ENCODE measurements at regions not wholly inside any gene's neighbourhood (a gene's known extent, or its start where the extent isn't known, plus 50 kb on each side); places are given as distances from the start of the nearest gene placed in this dataset.

DNA sequence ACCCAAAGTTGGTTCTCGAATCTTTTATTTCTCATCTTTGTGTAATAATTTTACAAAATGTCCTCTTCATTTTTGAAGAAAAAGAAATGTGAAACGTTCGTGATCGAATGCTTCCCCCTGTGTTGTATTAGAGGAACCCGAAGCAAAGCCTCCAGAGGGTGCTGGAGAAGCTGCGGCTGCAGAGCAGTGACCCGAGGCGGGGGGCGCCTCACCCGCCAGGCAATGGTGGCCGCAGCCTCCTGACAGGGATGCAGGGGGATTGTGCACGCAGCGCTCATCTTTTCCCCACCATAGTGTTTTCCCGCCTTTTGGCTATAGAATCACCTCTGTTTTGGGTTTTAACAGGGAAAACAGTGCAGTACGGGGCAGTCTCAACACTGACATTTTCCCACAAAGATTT, 307.5 kb upstream of the ANKRD30A start:
- ChIA-PET POLR2A (no interaction called here), CTCF (no interaction called here)
- TF ChIP-seq, protein P1, sequence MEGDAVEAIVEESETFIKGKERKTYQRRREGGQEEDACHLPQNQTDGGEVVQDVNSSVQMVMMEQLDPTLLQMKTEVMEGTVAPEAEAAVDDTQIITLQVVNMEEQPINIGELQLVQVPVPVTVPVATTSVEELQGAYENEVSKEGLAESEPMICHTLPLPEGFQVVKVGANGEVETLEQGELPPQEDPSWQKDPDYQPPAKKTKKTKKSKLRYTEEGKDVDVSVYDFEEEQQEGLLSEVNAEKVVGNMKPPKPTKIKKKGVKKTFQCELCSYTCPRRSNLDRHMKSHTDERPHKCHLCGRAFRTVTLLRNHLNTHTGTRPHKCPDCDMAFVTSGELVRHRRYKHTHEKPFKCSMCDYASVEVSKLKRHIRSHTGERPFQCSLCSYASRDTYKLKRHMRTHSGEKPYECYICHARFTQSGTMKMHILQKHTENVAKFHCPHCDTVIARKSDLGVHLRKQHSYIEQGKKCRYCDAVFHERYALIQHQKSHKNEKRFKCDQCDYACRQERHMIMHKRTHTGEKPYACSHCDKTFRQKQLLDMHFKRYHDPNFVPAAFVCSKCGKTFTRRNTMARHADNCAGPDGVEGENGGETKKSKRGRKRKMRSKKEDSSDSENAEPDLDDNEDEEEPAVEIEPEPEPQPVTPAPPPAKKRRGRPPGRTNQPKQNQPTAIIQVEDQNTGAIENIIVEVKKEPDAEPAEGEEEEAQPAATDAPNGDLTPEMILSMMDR (IDR thresholded peaks at IDR 0.05), result no peak
- no peaks in the 10 kb centered on the region for H3K36me3 Mint-ChIP-seq (ENCODE audit: low read depth)
- DNase-seq (no peak), ATAC-seq (no peak)
- H3K27ac Mint-ChIP-seq, result no peak overlapping the region
- H3K9me3 Mint-ChIP-seq, result peaks cover 3% of the 10 kb centered on the region
- intact Hi-C loops (cut with micrococcal nuclease), result no loop called here
- H3K4me3 Mint-ChIP-seq, result no peak overlapping the region
- no peaks in the 10 kb centered on the region for H3K4me1 Mint-ChIP-seq (ENCODE audit: low read depth)
- H3K27me3 Mint-ChIP-seq, result no peaks in the 10 kb centered on the region

DNA sequence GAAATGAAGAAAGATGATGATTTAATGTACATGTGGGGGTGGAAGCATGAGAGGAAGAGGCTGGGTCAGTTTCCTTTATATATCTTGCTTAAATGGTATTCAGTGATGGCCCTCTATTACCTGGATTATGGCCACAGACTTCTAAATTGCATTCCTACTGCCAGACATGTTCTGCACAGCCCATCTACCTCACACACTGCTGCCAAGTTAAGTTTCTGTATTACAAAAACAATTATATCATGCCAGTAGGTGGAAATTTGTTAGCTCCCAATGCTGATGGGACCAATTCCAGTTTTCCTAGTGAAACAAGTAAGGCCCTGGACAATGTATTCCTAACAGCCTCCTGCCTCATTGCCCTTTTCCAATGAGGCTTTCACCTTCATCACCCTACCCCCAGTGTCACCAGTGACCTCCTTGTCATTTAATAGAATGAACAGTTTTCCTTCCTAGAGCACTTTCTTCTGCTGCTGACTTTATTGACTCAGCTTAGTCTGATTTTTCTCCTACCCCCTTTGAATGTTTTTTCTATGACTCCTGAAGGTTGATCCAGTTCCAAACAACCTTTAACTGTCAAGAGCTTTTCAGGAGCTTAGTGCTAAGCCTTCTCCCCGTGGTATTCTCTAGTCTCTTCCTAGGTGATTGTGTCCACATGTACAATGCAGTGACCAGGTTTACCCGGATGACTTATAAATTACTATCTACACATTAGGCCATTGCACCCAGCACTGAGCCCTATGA, 316.6 kb upstream of the ANKRD30A start:
- TF ChIP-seq, protein P1 (IDR thresholded peaks at IDR 0.05), result no peak
- no peak for DNase-seq
- Mint-ChIP-seq H3K36me3 (ENCODE audit: low read depth) (no peaks in the 10 kb centered on the region), H3K27me3 (no peaks in the 10 kb centered on the region), H3K9me3 (peaks cover 2% of the 10 kb centered on the region), H3K4me1 (ENCODE audit: low read depth) (no peaks in the 10 kb centered on the region), H3K27ac (no peak overlapping the region), H3K4me3 (no peak overlapping the region)
- no peak for ATAC-seq
- intact Hi-C loops (cut with micrococcal nuclease), result no loop called here
- ChIA-PET POLR2A (no interaction called here), CTCF (no interaction called here)

DNA sequence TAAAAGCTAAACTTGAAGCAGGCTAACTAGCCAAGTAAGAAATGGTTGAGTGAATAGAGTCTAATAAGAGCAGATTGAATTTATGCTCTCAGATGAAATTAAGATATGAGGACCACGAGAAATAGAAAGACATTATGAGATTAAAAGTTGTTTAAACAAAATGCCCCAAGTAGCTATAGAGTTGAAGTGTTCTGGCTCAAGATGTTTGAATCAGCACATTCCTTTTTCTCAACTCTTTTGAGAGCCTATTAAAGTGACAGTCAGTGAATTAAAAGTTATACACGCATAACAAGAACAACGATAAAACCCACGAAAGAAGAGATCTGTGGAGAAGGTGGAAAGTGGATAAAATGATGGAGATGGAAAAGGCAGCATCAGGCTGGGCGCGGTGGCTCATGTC, 322.2 kb upstream of the ANKRD30A start:
- Mint-ChIP-seq H3K9me3 (no peaks in the 10 kb centered on the region), H3K27ac (no peak overlapping the region), H3K27me3 (no peaks in the 10 kb centered on the region), H3K4me3 (no peak overlapping the region), H3K4me1 (ENCODE audit: low read depth) (no peaks in the 10 kb centered on the region), H3K36me3 (ENCODE audit: low read depth) (no peaks in the 10 kb centered on the region)
- TF ChIP-seq, protein P1 (IDR thresholded peaks at IDR 0.05), result no peak
- no peak for DNase-seq
- ChIA-PET POLR2A (no interaction called here), CTCF (no interaction called here)
- intact Hi-C loops (cut with micrococcal nuclease), result no loop called here
- ATAC-seq, result no peak

DNA sequence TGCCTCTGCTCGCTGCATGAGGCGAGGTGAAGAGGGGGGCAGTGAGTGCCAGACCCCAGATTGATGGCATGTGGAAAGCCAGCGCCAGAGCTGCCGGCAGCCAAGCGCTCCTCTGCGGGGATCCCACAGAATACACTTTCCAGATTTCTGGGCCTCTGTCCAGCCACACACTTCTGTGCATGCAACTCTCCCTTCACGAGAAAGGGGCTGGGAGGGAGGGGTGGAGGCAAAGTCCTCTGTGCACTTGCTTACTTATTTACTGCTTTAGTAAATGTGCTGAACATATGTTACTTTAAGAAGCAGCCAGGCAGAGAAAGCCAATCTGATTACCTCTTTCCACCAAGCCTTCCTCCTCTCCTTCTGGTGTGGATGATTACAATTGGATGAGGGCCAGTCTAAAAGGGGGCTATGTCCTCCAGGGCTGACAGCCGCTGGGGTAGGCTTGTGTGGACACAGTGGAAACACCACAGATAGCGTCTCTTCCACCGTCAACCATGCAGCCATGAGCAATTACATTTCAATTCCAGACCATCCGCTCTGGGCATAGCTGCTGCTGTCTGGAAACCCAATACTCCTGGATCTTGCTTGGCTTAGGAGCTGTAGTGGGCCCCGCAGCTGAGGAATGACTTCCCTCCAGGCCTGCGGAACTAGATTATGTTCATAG, 322.8 kb upstream of the ANKRD30A start:
- intact Hi-C loops (cut with micrococcal nuclease), result no loop called here
- POLR2A ChIA-PET, result no interaction called here
- Mint-ChIP-seq H3K27me3 (no peaks in the 10 kb centered on the region), H3K9me3 (no peaks in the 10 kb centered on the region), H3K27ac (no peak overlapping the region), H3K4me3 (no peak overlapping the region), H3K4me1 (ENCODE audit: low read depth) (no peaks in the 10 kb centered on the region), H3K36me3 (ENCODE audit: low read depth) (no peaks in the 10 kb centered on the region)
- ATAC-seq (no peak), DNase-seq (no peak)
- TF ChIP-seq, protein P1 (IDR thresholded peaks at IDR 0.05), result no peak
- CTCF ChIA-PET, result no interaction called here

DNA sequence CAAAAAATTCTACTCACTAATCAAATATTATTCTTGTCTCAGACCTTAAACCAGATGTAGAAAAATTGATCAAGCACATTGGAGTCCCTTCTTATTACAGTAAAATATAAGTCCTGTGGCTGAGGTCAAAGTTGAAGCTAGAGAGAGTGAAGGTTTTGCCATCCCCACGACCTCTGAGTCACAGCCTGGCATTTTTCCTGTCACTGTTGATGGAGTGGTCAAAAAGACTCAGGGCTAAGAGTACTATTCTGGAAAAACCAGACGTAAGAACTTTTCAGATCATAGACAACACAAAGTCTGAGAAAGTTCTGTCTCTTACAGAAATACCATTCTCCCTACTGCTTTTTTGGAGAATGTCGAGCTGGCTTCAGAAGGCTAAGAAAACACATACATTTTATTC, 323.7 kb upstream of the ANKRD30A start:
- Mint-ChIP-seq H3K36me3 (ENCODE audit: low read depth) (no peaks in the 10 kb centered on the region), H3K27me3 (no peaks in the 10 kb centered on the region), H3K9me3 (no peaks in the 10 kb centered on the region), H3K4me3 (no peak overlapping the region), H3K4me1 (ENCODE audit: low read depth) (no peaks in the 10 kb centered on the region), H3K27ac (no peak overlapping the region)
- intact Hi-C loops (cut with micrococcal nuclease), result no loop called here
- ChIA-PET CTCF (no interaction called here), POLR2A (no interaction called here)
- ATAC-seq (no peak), DNase-seq (no peak)
- TF ChIP-seq, protein P1 (IDR thresholded peaks at IDR 0.05), result no peak
